ENCODE measurements at regions not wholly inside any gene's neighbourhood (a gene's known extent, or its start where the extent isn't known, plus 50 kb on each side); places are given as distances from the start of the nearest gene placed in this dataset.

DNA sequence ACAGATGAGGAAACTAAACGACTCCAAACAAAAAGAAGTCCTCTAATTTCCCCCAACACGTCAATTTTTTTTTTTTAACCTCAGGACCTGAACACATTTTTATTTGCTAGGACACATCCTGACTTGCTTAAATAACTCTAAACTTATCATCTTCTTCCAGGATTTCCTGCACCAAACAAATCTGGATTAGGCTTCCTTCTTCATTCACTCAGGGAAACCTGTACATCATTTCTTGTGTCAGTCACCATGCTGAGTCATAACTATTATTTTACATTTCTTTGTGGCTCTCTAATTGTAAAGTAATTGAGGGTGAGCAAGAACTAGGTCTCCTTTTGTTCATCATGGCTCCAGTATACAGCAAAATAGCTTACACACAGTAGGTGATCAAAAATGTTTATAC is 433.4 kb upstream of the GBE1 start:
- TF ChIP-seq, protein P1, sequence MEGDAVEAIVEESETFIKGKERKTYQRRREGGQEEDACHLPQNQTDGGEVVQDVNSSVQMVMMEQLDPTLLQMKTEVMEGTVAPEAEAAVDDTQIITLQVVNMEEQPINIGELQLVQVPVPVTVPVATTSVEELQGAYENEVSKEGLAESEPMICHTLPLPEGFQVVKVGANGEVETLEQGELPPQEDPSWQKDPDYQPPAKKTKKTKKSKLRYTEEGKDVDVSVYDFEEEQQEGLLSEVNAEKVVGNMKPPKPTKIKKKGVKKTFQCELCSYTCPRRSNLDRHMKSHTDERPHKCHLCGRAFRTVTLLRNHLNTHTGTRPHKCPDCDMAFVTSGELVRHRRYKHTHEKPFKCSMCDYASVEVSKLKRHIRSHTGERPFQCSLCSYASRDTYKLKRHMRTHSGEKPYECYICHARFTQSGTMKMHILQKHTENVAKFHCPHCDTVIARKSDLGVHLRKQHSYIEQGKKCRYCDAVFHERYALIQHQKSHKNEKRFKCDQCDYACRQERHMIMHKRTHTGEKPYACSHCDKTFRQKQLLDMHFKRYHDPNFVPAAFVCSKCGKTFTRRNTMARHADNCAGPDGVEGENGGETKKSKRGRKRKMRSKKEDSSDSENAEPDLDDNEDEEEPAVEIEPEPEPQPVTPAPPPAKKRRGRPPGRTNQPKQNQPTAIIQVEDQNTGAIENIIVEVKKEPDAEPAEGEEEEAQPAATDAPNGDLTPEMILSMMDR (IDR thresholded peaks at IDR 0.05 in 4 of 5, conservative IDR thresholded peaks at IDR 0.05 in 1 of 5) = no peak
- TF ChIP-seq POLR2A (IDR thresholded peaks at IDR 0.05) = no peak
